CD14-positive monocyte (primary cell): ENCODE measurements at regions not wholly inside any gene's neighbourhood (a gene's known extent, or its start where the extent isn't known, plus 50 kb on each side); places are given as distances from the start of the nearest gene placed in this dataset.
"Not testable (repeated sequence)": the region's sequence is repeated elsewhere in the genome, so short reads cannot be mapped to it uniquely, and the experiment has no call there.

Experiments
- DNase-seq, 3 donors: peaks; one replicate each; pipeline ENCODE4 v3.0.0-alpha.2; 2011 to 2022
- H2AFZ ChIP-seq: 2 replicates; pipeline ENCODE4 v1.6.0; 2012; ENCODE audit warnings: mild to moderate bottlenecking, low read depth, low read length, inconsistent platforms; ENCODE audit not compliant: insufficient read depth, poor library complexity, severe bottlenecking
- H3K27ac ChIP-seq, 2 donors: 1 replicate in 1 of 2; 2 replicates in 1 of 2; pipeline ENCODE4 v1.5.1; 2012 to 2013; ENCODE audit warnings: low read length in 2 of 2, control low read depth in 1 of 2, inconsistent platforms in 1 of 2, low read depth in 1 of 2, mild to moderate bottlenecking in 1 of 2
- H3K27me3 ChIP-seq, 2 donors: one replicate each; pipeline versions ENCODE4 v1.6.0 to v1.6.1; 2011 to 2013; ENCODE audit warnings: low read length in 2 of 2; ENCODE audit not compliant: control insufficient read depth in 2 of 2, insufficient read depth in 2 of 2
- H3K36me3 ChIP-seq, 2 donors: replicated peaks in 1 of 2; 1 replicate in 1 of 2; 2 replicates in 1 of 2; pipeline versions ENCODE4 v1.5.1 to v1.6.1; 2012 to 2013; ENCODE audit warnings: low read length in 2 of 2, control low read depth in 1 of 2, inconsistent platforms in 1 of 2, mild to moderate bottlenecking in 1 of 2; ENCODE audit not compliant: insufficient read depth in 2 of 2, control insufficient read depth in 1 of 2
- H3K4me1 ChIP-seq, 2 donors: 1 replicate in 1 of 2; 2 replicates in 1 of 2; pipeline versions ENCODE4 v1.5.1 to v1.6.1; 2012 to 2013; ENCODE audit warnings: low read length in 2 of 2, control low read depth in 1 of 2, inconsistent platforms in 1 of 2, mild to moderate bottlenecking in 1 of 2, moderate library complexity in 1 of 2; ENCODE audit not compliant: insufficient read depth in 2 of 2, control insufficient read depth in 1 of 2
- H3K4me2 ChIP-seq: replicated peaks from 2 replicates; pipeline ENCODE3; 2012; ENCODE audit warnings: low read length, moderate library complexity, mild to moderate bottlenecking; ENCODE audit not compliant: poor library complexity, severe bottlenecking; ENCODE audit errors: extremely low read depth
- H3K4me3 ChIP-seq, 3 experiments: fragments of 200-600 bp in 1 of 3; sonication (generic) in 1 of 3; replicated peaks in 1 of 3; 1 replicate in 2 of 3; 2 replicates in 1 of 3; pipeline ENCODE4 v1.5.1; 2011 to 2013; ENCODE audit warnings: low read length in 3 of 3, mild to moderate bottlenecking in 3 of 3, control low read depth in 2 of 3, low read depth in 2 of 3, inconsistent platforms in 1 of 3, moderate library complexity in 1 of 3
- H3K79me2 ChIP-seq: 2 replicates; pipeline ENCODE4 v1.6.0; 2012; ENCODE audit warnings: mild to moderate bottlenecking, control low read depth, inconsistent platforms, low read length, moderate library complexity; ENCODE audit not compliant: insufficient read depth
- H3K9ac ChIP-seq: 2 replicates; pipeline ENCODE4 v1.6.0; 2017; ENCODE audit warnings: low read length, mild to moderate bottlenecking; ENCODE audit not compliant: insufficient read depth, poor library complexity, severe bottlenecking
- H3K9me3 ChIP-seq, 2 donors: replicated peaks in 1 of 2; 1 replicate in 1 of 2; 2 replicates in 1 of 2; pipeline versions ENCODE4 v1.5.1 to v1.6.1; 2012 to 2013; ENCODE audit warnings: low read length in 2 of 2, control low read depth in 1 of 2; ENCODE audit not compliant: control insufficient read depth in 1 of 2, insufficient read depth in 1 of 2
- H4K20me1 ChIP-seq: 2 replicates; pipeline ENCODE4 v1.6.0; 2012; ENCODE audit warnings: mild to moderate bottlenecking, low read length, control low read depth, moderate library complexity; ENCODE audit not compliant: insufficient read depth
- H3K27ac Mint-ChIP-seq, 7 donors: one replicate each; pipeline ENCODE4 v1.8.0; 2020; ENCODE audit warnings: mild to moderate bottlenecking in 7 of 7, mixed read lengths in 7 of 7, moderate library complexity in 6 of 7, inconsistent platforms in 2 of 7
- H3K27me3 Mint-ChIP-seq, 3 donors: one replicate each; pipeline ENCODE4 v1.8.0; 2021 to 2022; ENCODE audit warnings: low read depth in 3 of 3, mild to moderate bottlenecking in 3 of 3, mixed read lengths in 3 of 3, moderate library complexity in 3 of 3, inconsistent platforms in 1 of 3
- H3K36me3 Mint-ChIP-seq, 2 donors: one replicate each; pipeline ENCODE4 v1.8.0; 2020; ENCODE audit warnings: mixed read lengths in 2 of 2, inconsistent platforms in 1 of 2, mild to moderate bottlenecking in 1 of 2
- H3K4me1 Mint-ChIP-seq: one replicate; pipeline ENCODE4 v1.8.0; 2020; ENCODE audit warnings: mild to moderate bottlenecking, mixed read lengths
- H3K4me3 Mint-ChIP-seq, 2 donors: one replicate each; pipeline ENCODE4 v1.8.0; 2020; ENCODE audit warnings: mild to moderate bottlenecking in 2 of 2, mixed read lengths in 2 of 2, moderate library complexity in 1 of 2
- H3K9me3 Mint-ChIP-seq, 7 donors: one replicate each; pipeline ENCODE4 v1.8.0; 2020 to 2022; ENCODE audit warnings: mixed read lengths in 7 of 7, mild to moderate bottlenecking in 6 of 7, moderate library complexity in 6 of 7, inconsistent platforms in 2 of 7
- WGBS: methylation state at CpG from one replicate; pipeline ENCODE4 v1.1.5; 2013; ENCODE audit warnings: missing lambda C conversion rate; ENCODE audit not compliant: insufficient coverage; 5-methylcytosine and 5-hydroxymethylcytosine counted together
- intact Hi-C, 2 donors: fragments of 100-400 bp; cut with micrococcal nuclease; formaldehyde crosslinking; loops; one replicate each; pipeline versions ENCODE4 v1.15.0 to v1.15.1; 2023
- TF ChIP-seq, protein P1 (sequence below): fragments of 200-600 bp; IDR thresholded peaks from one replicate; pipeline ENCODE4 v1.8.0; 2022; ENCODE audit warnings: antibody characterized with exemption, mild to moderate bottlenecking

DNA sequence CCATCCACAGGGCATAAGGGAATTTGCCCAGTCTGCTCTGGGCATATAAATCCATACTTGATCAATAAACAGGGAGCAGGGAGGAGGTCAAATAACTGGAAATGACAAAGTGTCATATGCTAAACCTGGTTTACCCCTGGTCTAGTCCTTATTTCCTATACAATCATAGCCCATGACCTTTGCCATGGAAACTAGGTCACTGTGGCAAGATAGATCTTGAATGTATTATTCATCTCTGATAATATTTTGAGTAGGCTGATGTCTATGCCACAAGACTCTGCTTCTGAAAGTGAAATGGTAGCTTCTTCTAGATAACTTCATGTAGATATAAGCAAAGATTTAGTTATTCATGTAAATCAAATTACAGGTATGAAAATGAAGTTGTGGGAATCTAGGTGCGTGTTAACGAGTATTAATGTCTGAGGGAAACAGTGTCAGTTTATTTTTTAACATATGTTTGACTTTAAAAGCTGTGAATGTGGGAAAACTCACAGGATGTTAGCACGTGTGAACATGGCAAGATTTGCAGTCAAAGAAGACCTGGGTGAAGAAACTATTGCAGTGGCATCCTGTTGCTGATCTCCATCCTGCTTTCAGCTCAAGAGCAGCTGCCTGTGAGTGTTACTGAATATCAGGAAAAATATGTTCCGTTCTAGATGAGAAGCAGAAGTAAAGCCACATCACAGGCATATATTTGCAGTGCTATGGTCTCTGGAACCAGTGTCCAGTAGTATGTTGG lies 81.8 kb upstream of the NDP start:
- Mint-ChIP-seq H3K27me3 (peaks cover 0 to 3% (median 0%) of the 10 kb centered on the region in 3 donors), H3K36me3 (no peaks in the 10 kb centered on the region), H3K4me3 (no peak overlapping the region), H3K27ac (no peak overlapping the region), H3K9me3 (peaks cover 0 to 5% (median 0%) of the 10 kb centered on the region in 7 donors), H3K4me1 (peaks cover 12% of the 10 kb centered on the region)
- no peaks in the 10 kb centered on the region for H3K79me2 ChIP-seq
- H3K9ac ChIP-seq = no peak overlapping the region
- no peak overlapping the region for H3K4me3 ChIP-seq
- no peak overlapping the region for H3K27ac ChIP-seq
- no peak for DNase-seq
- no peaks in the 10 kb centered on the region for H3K9me3 ChIP-seq
- WGBS = 50% methylated on average over 2 of the region's 4 CpGs
- TF ChIP-seq, protein P1, sequence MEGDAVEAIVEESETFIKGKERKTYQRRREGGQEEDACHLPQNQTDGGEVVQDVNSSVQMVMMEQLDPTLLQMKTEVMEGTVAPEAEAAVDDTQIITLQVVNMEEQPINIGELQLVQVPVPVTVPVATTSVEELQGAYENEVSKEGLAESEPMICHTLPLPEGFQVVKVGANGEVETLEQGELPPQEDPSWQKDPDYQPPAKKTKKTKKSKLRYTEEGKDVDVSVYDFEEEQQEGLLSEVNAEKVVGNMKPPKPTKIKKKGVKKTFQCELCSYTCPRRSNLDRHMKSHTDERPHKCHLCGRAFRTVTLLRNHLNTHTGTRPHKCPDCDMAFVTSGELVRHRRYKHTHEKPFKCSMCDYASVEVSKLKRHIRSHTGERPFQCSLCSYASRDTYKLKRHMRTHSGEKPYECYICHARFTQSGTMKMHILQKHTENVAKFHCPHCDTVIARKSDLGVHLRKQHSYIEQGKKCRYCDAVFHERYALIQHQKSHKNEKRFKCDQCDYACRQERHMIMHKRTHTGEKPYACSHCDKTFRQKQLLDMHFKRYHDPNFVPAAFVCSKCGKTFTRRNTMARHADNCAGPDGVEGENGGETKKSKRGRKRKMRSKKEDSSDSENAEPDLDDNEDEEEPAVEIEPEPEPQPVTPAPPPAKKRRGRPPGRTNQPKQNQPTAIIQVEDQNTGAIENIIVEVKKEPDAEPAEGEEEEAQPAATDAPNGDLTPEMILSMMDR = no peak
- peaks cover 5 to 10% of the 10 kb centered on the region in 2 donors for H3K4me1 ChIP-seq
- no peak overlapping the region for H3K4me2 ChIP-seq
- peaks cover 0 to 9% of the 10 kb centered on the region in 2 donors for H3K27me3 ChIP-seq
- H2AFZ ChIP-seq = no peak overlapping the region
- H4K20me1 ChIP-seq = no peaks in the 10 kb centered on the region
- intact Hi-C loops = no loop called here
- H3K36me3 ChIP-seq = no peaks in the 10 kb centered on the region

DNA sequence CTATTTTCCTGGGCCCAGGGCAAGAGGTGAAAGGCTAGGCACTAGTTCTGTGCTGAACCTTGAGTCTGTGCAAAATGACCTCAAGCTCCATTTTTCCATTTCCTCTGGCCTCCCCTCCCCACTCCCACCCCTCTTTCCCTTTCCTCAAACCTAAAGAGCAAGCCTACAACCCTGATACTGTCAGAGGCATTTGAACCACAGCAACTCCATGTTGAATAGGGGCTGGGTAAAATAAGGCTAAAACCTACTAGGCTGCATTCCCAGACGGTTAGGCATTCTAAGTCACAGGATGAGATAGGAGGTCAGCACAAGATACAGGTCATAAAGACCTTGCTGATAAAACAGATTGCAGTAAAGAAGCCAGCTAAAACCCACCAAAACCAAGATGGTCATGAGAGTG lies 71.9 kb upstream of the NDP start:
- H3K4me1 ChIP-seq = peaks cover 8 to 12% of the 10 kb centered on the region in 2 donors
- H3K79me2 ChIP-seq, H3K27me3 Mint-ChIP-seq, H3K36me3 Mint-ChIP-seq, H3K27ac ChIP-seq, H3K9ac ChIP-seq, DNase-seq, H2AFZ ChIP-seq, H3K4me3 Mint-ChIP-seq, H3K9me3 ChIP-seq, H3K4me3 ChIP-seq, H3K36me3 ChIP-seq, H3K9me3 Mint-ChIP-seq, H3K4me2 ChIP-seq, H3K27ac Mint-ChIP-seq, H3K27me3 ChIP-seq, H4K20me1 ChIP-seq, intact Hi-C loops: not testable (repeated sequence)
- peaks cover 10% of the 10 kb centered on the region for H3K4me1 Mint-ChIP-seq
- no CpG with 5 or more reads among the region's 1 CpG for WGBS
